GM12878 (cell line): ENCODE measurements at regions not wholly inside any gene's neighbourhood (a gene's known extent, or its start where the extent isn't known, plus 50 kb on each side); places are given as distances from the start of the nearest gene placed in this dataset.

Experiments
- ATAC-seq: fragments of 200-7000 bp; cut with Tn5 transposase; 3 replicates; pipeline ENCODE4 v1.9.1; 2020; ENCODE audit warnings: mild to moderate bottlenecking, moderate library complexity
- BruUV-seq: library from RNA; stranded (reverse); fragments of 400-500 nt; replicated peaks from 2 replicates; lab custom pipeline; 2021; lab: Mats Ljungman, UMichigan
- CTCF ChIA-PET: fragments of 300-600 bp; sonication (Branson Sonifier 250); formaldehyde crosslinking; extraction: SDS; loops from one replicate; lab custom pipeline; 2021; ENCODE audit warnings: inconsistent platforms; lab: Yijun Ruan, JAX
- POLR2A ChIA-PET: fragments of 350-600 bp; formaldehyde crosslinking; extraction: SDS; loops from one replicate; lab custom pipeline; 2021; ENCODE audit warnings: inconsistent platforms; lab: Charles Lee
- RAD21 ChIA-PET: fragments of 300-600 bp; sonication (Branson Sonifier 250); formaldehyde crosslinking; loops from one replicate; lab custom pipeline; 2023; ENCODE audit warnings: antibody characterized with exemption; ENCODE audit not compliant: unreplicated experiment; lab: Charles Lee
- SMC1A ChIA-PET: fragments of 300-600 bp; sonication (Branson Sonifier 250); formaldehyde crosslinking; loops from one replicate; lab custom pipeline; 2023; ENCODE audit not compliant: unreplicated experiment, uncharacterized antibody; lab: Charles Lee
- DNase-seq: peaks from one replicate; pipeline ENCODE4 v3.0.0-alpha.2; 2011; ENCODE audit warnings: low read depth, low spot score
- FAIRE-seq: peaks from 3 replicates; lab custom pipeline; 2011; peaks lifted over from hg19 to GRCh38; lab: Jason Lieb, UNC
- H2AFZ ChIP-seq: 2 replicates; pipeline ENCODE4 v1.6.0; 2011; ENCODE audit warnings: low read depth, low read length, control low read depth; ENCODE audit not compliant: control insufficient read depth
- H3K27ac ChIP-seq: 2 replicates; pipeline ENCODE4 v1.5.1; 2011; ENCODE audit warnings: control low read depth; ENCODE audit not compliant: control insufficient read depth, insufficient read depth
- H3K27me3 ChIP-seq, 2 experiments: replicated peaks in 1 of 2; 2 replicates each; pipeline versions ENCODE4 v1.6.0 to v1.6.1; 2011; ENCODE audit warnings: low read length in 1 of 2; ENCODE audit not compliant: control insufficient read depth in 2 of 2, insufficient read depth in 2 of 2
- H3K36me3 ChIP-seq, 2 experiments: 2 replicates each; pipeline ENCODE4 v1.5.1; 2011; ENCODE audit warnings: low read length in 1 of 2; ENCODE audit not compliant: control insufficient read depth in 2 of 2, insufficient read depth in 2 of 2
- H3K4me1 ChIP-seq: 2 replicates; pipeline ENCODE4 v1.6.1; 2011; ENCODE audit warnings: mild to moderate bottlenecking, low read length, moderate library complexity, mixed read lengths; ENCODE audit not compliant: control insufficient read depth, insufficient read depth
- H3K4me2 ChIP-seq: 2 replicates; pipeline ENCODE4 v1.6.0; 2011; ENCODE audit warnings: control low read depth; ENCODE audit not compliant: control insufficient read depth, insufficient read depth
- H3K4me3 ChIP-seq: fragments of 200-600 bp; sonication (generic); 2 replicates; pipeline ENCODE4 v1.5.1; 2016
- H3K79me2 ChIP-seq: 2 replicates; pipeline ENCODE4 v1.6.0; 2011; ENCODE audit warnings: low read length; ENCODE audit not compliant: control insufficient read depth, insufficient read depth
- H3K9ac ChIP-seq: 2 replicates; pipeline ENCODE4 v1.8.0; 2011; ENCODE audit warnings: low read length, control low read depth, mixed read lengths; ENCODE audit not compliant: control insufficient read depth, insufficient read depth
- H3K9me3 ChIP-seq: replicated peaks from 3 replicates; pipeline ENCODE4 v1.5.1; 2011; ENCODE audit warnings: mild to moderate bottlenecking, low read length; ENCODE audit not compliant: control insufficient read depth, insufficient read depth
- H4K20me1 ChIP-seq: 2 replicates; pipeline ENCODE4 v1.6.0; 2011; ENCODE audit not compliant: control insufficient read depth, insufficient read depth
- CREB1 ChIP-seq: IDR thresholded peaks from 2 replicates; pipeline ENCODE4 v1.6.1; 2012; ENCODE audit warnings: low read depth, mild to moderate bottlenecking, inconsistent platforms
- CREM ChIP-seq: IDR thresholded peaks from 2 replicates; pipeline ENCODE4 v1.6.1; 2014; ENCODE audit warnings: antibody characterized with exemption, low read depth
- EED ChIP-seq: sonication (generic); IDR thresholded peaks from 2 replicates; pipeline ENCODE4 v1.6.1; 2016; ENCODE audit warnings: antibody characterized with exemption, low read depth
- EGR1 ChIP-seq, 2 experiments: IDR thresholded peaks; 1 replicate in 1 of 2; 2 replicates in 1 of 2; pipeline ENCODE4 v1.6.1; 2011 to 2012; ENCODE audit warnings: low read depth in 2 of 2, low read length in 2 of 2, borderline replicate concordance in 1 of 2, mild to moderate bottlenecking in 1 of 2, moderate library complexity in 1 of 2
- FOXM1 ChIP-seq: IDR thresholded peaks from 2 replicates; pipeline ENCODE4 v1.6.1; 2012; ENCODE audit warnings: low read depth, mild to moderate bottlenecking, inconsistent platforms, low read length, moderate library complexity
- IKZF1 ChIP-seq: fragments of 450-650 bp; conservative IDR thresholded peaks from 2 replicates; pipeline ENCODE4 v1.6.1; 2017; ENCODE audit warnings: antibody characterized with exemption, mild to moderate bottlenecking
- MYC ChIP-seq: IDR thresholded peaks from 2 replicates; pipeline ENCODE4 v1.6.1; 2011; ENCODE audit warnings: mild to moderate bottlenecking, low read length, moderate library complexity, inconsistent platforms; ENCODE audit not compliant: insufficient read depth, insufficient replicate concordance, insufficient read length, severe bottlenecking
- RUNX3 ChIP-seq: IDR thresholded peaks from 2 replicates; pipeline ENCODE4 v1.6.1; 2012; ENCODE audit warnings: low read length, inconsistent platforms
- SIX5 ChIP-seq: IDR thresholded peaks from 2 replicates; pipeline ENCODE4 v1.6.1; 2011; ENCODE audit warnings: mild to moderate bottlenecking, low read depth, low read length, moderate library complexity; ENCODE audit not compliant: severe bottlenecking
- TCF3 ChIP-seq: IDR thresholded peaks from 2 replicates; pipeline ENCODE4 v1.6.1; 2012; ENCODE audit warnings: low read depth, mild to moderate bottlenecking, low read length, borderline replicate concordance; ENCODE audit not compliant: insufficient read depth
- YY1 ChIP-seq: IDR thresholded peaks from 2 replicates; pipeline ENCODE4 v1.6.1; 2011; ENCODE audit warnings: low read depth, mild to moderate bottlenecking, low read length
- WGBS: methylation state at CpG from one replicate; pipeline ENCODE4 v1.1.6; 2016; ENCODE audit warnings: low lambda C conversion rate; ENCODE audit not compliant: insufficient replicate concordance, insufficient coverage; ENCODE audit errors: missing lambda C conversion rate; 5-methylcytosine and 5-hydroxymethylcytosine counted together
- in situ Hi-C: fragments of 300-500 bp; cut with MboI; formaldehyde crosslinking; loops from 9 replicates; pipeline ENCODE4 v1.14.3; 2018; ENCODE audit warnings: mixed read lengths
- intact Hi-C: fragments of 100-400 bp; cut with micrococcal nuclease; formaldehyde crosslinking; loops from one replicate; pipeline ENCODE4 v1.14.2; 2022; ENCODE audit not compliant: unreplicated experiment

DNA sequence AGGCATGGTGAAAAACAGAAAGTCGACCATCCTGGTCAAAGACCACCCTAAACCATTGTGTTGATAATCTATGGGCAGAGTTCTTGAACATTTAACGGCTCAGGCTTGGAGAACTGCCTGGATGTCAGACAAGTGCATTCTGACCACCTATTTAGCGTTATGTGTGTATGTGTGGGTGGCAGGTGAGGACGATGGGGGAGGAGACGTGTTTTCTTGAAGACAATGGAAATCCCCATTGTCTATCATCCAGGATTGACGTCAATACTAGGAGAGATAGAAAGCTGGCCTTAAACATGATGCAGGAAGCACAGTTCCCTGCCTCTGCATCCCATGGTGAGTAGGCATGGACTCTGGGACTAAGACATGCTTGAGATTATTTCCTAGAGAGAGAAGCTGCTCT lies 157.4 kb upstream of the MAF start:
- H4K20me1 ChIP-seq, result no peaks in the 10 kb centered on the region
- RAD21 ChIA-PET, result no interaction called here
- H3K27me3 ChIP-seq, result no peaks in the 10 kb centered on the region
- CTCF ChIA-PET, result no interaction called here
- no peak overlapping the region for H2AFZ ChIP-seq
- no peak overlapping the region for H3K4me3 ChIP-seq
- no peaks in the 10 kb centered on the region for H3K4me1 ChIP-seq
- no peak for TF ChIP-seq YY1
- TF ChIP-seq RUNX3, result peak; percentile 50
- TF ChIP-seq EGR1 (IDR thresholded peaks at IDR 0.05; ENCODE audit: borderline replicate concordance in 1 of 2, low read depth in 2 of 2, low read length in 2 of 2), result peak in 1 of 2 experiments; percentile 81; a peak in 2 of 3 replicates
- peak; percentile 48; the same call in 1 of the 2 replicates for TF ChIP-seq CREM
- 0 out of 2 replicates have a peak, but pooled peaks have one; percentile 43 for TF ChIP-seq CREB1
- peak; percentile 28; the same call in 1 of the 2 replicates for TF ChIP-seq IKZF1
- TF ChIP-seq FOXM1, result no peak
- no peak for TF ChIP-seq MYC
- 0 out of 2 replicates have a peak, but pooled peaks have one; percentile 38 for TF ChIP-seq EED
- TF ChIP-seq TCF3, result no peak
- TF ChIP-seq SIX5, result no peak
- H3K9ac ChIP-seq, result no peak overlapping the region
- H3K9me3 ChIP-seq, result no peaks in the 10 kb centered on the region
- SMC1A ChIA-PET, result no interaction called here
- no peak overlapping the region for H3K27ac ChIP-seq
- in situ Hi-C loops (no loop called here), intact Hi-C loops (no loop called here)
- H3K4me2 ChIP-seq, result no peak overlapping the region
- BruUV-seq, result no TSS peak
- FAIRE-seq, result no peak
- no peaks in the 10 kb centered on the region for H3K79me2 ChIP-seq
- 13% methylated on average over 6 of the region's 6 CpGs for WGBS
- no peak for DNase-seq
- POLR2A ChIA-PET, result no interaction called here
- no peak for ATAC-seq
- no peaks in the 10 kb centered on the region for H3K36me3 ChIP-seq
